ENCODE measurements at regions not wholly inside any gene's neighbourhood (a gene's known extent, or its start where the extent isn't known, plus 50 kb on each side); places are given as distances from the start of the nearest gene placed in this dataset.

DNA sequence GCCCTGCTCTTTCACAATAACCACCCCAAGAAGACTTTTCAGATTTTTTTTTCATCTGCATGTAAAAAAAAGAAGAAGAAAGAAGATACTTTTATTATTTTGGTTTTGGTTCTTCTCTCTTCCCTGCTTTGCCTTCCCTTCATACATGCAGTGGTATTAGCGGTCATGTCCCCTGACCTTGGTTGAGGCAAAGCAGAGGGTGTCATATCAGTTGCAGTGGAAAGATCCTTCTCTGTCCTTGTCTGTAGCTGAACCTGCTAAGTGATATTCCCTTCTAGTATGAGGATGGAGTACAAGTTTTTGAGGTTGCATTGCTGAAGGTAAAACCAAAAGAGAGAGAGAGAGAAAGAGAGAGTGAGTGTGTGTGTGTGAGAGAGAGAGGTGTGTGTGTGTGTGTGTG is 345.7 kb downstream of the UTRN start:
- TF ChIP-seq REST (IDR thresholded peaks at IDR 0.05; ENCODE audit: insufficient read depth in 1 of 2, low read depth in 2 of 2, low read length in 1 of 2) (no peak), TCF7L2 (IDR thresholded peaks at IDR 0.05; ENCODE audit: low read depth, low read length) (no peak)
